Stimulated activated CD8-positive, alpha-beta memory T cell treated with anti-CD3 and anti-CD28 coated beads, Interleukin-4, amount 100 ng/mL, for 48 hours (primary cell): ENCODE measurements at regions not wholly inside any gene's neighbourhood (a gene's known extent, or its start where the extent isn't known, plus 50 kb on each side); places are given as distances from the start of the nearest gene placed in this dataset.

Experiments
- DNase-seq: peaks from one replicate; pipeline ENCODE4 v3.0.0-alpha.2; 2020

GRCh38 chr2:147247749-147248148 is 597.1 kb upstream of the ACVR2A start:
- DNase-seq: no peak

GRCh38 chr2:147242445-147242844 is 602.4 kb upstream of the ACVR2A start:
- no peak for DNase-seq

- DNase-seq: no peak
Observed at GRCh38 chr2:147236601-147237000, 608.2 kb upstream of the ACVR2A start.

- no peak for DNase-seq
Observed at GRCh38 chr2:147232225-147232669, 612.6 kb upstream of the ACVR2A start.

GRCh38 chr2:147231607-147232006 is 613.2 kb upstream of the ACVR2A start:
- DNase-seq: no peak

GRCh38 chr2:147231081-147231480 is 613.7 kb upstream of the ACVR2A start:
- DNase-seq: no peak

- no peak for DNase-seq
Observed at GRCh38 chr2:147227313-147227712, 617.5 kb upstream of the ACVR2A start.

- no peak for DNase-seq
Observed at GRCh38 chr2:147224070-147224469, 620.8 kb upstream of the ACVR2A start.

- no peak for DNase-seq
Observed at GRCh38 chr2:147223553-147224060, 621.2 kb upstream of the ACVR2A start.

GRCh38 chr2:147223119-147223518 is 621.7 kb upstream of the ACVR2A start:
- DNase-seq: no peak

GRCh38 chr2:147222506-147222905 is 622.3 kb upstream of the ACVR2A start:
- DNase-seq: no peak

- DNase-seq: no peak
Observed at GRCh38 chr2:147214914-147215313, 629.9 kb upstream of the ACVR2A start.

GRCh38 chr2:147211484-147211883 is 633.3 kb upstream of the ACVR2A start:
- DNase-seq: no peak

- no peak for DNase-seq
Observed at GRCh38 chr2:147204102-147204501, 640.7 kb upstream of the ACVR2A start.

GRCh38 chr2:147198651-147199171 is 646.1 kb upstream of the ACVR2A start:
- DNase-seq: no peak

- no peak for DNase-seq
Observed at GRCh38 chr2:147197754-147198483, 646.9 kb upstream of the ACVR2A start.

- DNase-seq: peak; percentile 51
Observed at GRCh38 chr2:147182260-147182659, 662.6 kb upstream of the ACVR2A start.

- no peak for DNase-seq
Observed at GRCh38 chr2:147181351-147182029, 663.3 kb upstream of the ACVR2A start.

GRCh38 chr2:147177071-147177857 is 667.6 kb upstream of the ACVR2A start:
- no peak for DNase-seq

- no peak for DNase-seq
Observed at GRCh38 chr2:147174824-147175254, 670.0 kb upstream of the ACVR2A start.

- no peak for DNase-seq
Observed at GRCh38 chr2:147173798-147174197, 671.0 kb upstream of the ACVR2A start.

GRCh38 chr2:147173189-147173581 is 671.6 kb upstream of the ACVR2A start:
- no peak for DNase-seq
